ENCODE measurements at regions not wholly inside any gene's neighbourhood (a gene's known extent, or its start where the extent isn't known, plus 50 kb on each side); places are given as distances from the start of the nearest gene placed in this dataset.

DNA sequence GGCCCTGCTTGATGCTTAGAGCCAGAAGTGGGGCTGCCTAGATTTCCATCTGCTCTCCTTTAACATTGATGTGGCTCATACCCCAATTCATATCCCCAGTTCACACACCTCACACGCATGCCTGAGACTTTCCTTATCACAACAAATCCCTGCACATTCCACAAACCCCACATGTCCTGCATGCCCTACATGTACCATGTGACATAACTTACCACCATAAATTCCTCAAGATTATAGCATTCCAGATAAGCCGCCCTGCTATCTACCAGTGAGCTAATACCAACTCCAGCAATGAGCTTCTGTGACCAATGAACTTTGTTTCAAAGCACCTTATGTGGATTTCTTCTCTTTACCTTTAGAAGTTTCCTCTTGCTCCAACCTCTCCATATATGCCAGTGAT lies 104.7 kb upstream of the RAB11FIP2 start:
- H3K4me3 ChIP-seq: no peak overlapping the region
- H3K9me3 ChIP-seq: no peaks in the 10 kb centered on the region
- TF ChIP-seq, protein P1, sequence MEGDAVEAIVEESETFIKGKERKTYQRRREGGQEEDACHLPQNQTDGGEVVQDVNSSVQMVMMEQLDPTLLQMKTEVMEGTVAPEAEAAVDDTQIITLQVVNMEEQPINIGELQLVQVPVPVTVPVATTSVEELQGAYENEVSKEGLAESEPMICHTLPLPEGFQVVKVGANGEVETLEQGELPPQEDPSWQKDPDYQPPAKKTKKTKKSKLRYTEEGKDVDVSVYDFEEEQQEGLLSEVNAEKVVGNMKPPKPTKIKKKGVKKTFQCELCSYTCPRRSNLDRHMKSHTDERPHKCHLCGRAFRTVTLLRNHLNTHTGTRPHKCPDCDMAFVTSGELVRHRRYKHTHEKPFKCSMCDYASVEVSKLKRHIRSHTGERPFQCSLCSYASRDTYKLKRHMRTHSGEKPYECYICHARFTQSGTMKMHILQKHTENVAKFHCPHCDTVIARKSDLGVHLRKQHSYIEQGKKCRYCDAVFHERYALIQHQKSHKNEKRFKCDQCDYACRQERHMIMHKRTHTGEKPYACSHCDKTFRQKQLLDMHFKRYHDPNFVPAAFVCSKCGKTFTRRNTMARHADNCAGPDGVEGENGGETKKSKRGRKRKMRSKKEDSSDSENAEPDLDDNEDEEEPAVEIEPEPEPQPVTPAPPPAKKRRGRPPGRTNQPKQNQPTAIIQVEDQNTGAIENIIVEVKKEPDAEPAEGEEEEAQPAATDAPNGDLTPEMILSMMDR (IDR thresholded peaks at IDR 0.05): no peak
- no peak for TF ChIP-seq POLR2A (IDR thresholded peaks at IDR 0.05; ENCODE audit: low read depth)
- TF ChIP-seq EP300 (IDR thresholded peaks at IDR 0.05): no peak
- no peak for TF ChIP-seq POLR2AphosphoS5 (IDR thresholded peaks at IDR 0.05)
- H3K4me1 ChIP-seq: peaks cover 0 to 9% (median 4%) of the 10 kb centered on the region in 4 donors
- WGBS: 88% methylated on average over 2 of the region's 2 CpGs
- H3K27me3 ChIP-seq: no peaks in the 10 kb centered on the region
- no peak overlapping the region for H3K27ac ChIP-seq (replicated peaks in 1 of 4)
- no peak for DNase-seq (ENCODE audit: extremely low spot score)
- intact Hi-C loops (cut with DNase I): no loop called here
- no peaks in the 10 kb centered on the region for H3K36me3 ChIP-seq

DNA sequence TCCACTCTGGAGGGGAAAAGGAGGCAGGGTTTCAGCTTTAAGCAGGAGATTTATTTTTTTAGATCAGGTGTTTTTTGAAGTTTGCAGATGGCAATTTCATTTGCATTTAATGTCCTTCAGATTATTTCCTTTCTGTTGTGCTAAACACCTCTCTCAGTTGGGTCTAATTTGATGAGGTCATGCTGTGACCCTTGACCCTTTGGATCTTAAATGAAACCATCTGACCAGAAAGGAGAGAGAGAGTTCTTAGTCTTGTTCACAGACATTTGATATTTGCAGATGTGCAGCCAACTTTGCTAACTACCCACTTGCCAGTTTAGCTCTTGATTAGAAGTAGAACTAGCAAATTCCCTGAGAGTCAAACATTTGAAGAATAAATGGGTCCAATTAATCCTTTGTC lies 101.5 kb upstream of the RAB11FIP2 start:
- TF ChIP-seq POLR2A (IDR thresholded peaks at IDR 0.05; ENCODE audit: low read depth): no peak
- TF ChIP-seq EP300 (IDR thresholded peaks at IDR 0.05): no peak
- TF ChIP-seq POLR2AphosphoS5 (IDR thresholded peaks at IDR 0.05): no peak
- TF ChIP-seq, protein P1 (IDR thresholded peaks at IDR 0.05): no peak
- Histone ChIP-seq H3K36me3 (no peaks in the 10 kb centered on the region), H3K27me3 (no peaks in the 10 kb centered on the region), H3K4me1 (peaks cover 0 to 9% (median 4%) of the 10 kb centered on the region in 4 donors), H3K9me3 (no peaks in the 10 kb centered on the region), H3K27ac (replicated peaks in 1 of 4) (no peak overlapping the region), H3K4me3 (no peak overlapping the region)
- intact Hi-C loops (cut with DNase I): no loop called here
- no peak for DNase-seq (ENCODE audit: extremely low spot score)

DNA sequence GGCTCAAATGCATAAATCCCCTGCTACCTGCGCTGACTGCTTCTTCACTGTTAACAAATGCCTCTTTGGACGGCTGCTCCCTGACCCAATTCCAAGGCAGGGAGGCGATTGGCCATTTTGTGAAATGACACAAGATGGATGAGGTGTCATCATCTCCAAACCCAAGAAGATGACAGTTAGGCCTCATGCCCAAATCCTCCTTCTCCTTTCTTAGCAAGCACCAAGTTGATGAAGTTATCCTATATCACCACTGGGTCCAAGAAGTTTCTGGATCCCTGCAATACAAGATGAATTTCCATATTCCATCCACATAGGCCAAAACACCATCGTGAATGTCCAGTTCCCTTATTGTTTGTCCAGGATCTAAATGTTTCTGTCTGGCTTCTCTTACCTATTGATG lies 98.5 kb upstream of the RAB11FIP2 start:
- Histone ChIP-seq H3K4me1 (peaks cover 0 to 9% (median 4%) of the 10 kb centered on the region in 4 donors), H3K36me3 (no peaks in the 10 kb centered on the region), H3K27me3 (no peaks in the 10 kb centered on the region), H3K9me3 (no peaks in the 10 kb centered on the region), H3K4me3 (no peak overlapping the region), H3K27ac (replicated peaks in 1 of 4) (no peak overlapping the region)
- TF ChIP-seq POLR2A (IDR thresholded peaks at IDR 0.05; ENCODE audit: low read depth) (no peak), POLR2AphosphoS5 (IDR thresholded peaks at IDR 0.05) (no peak), EP300 (IDR thresholded peaks at IDR 0.05) (no peak)
- TF ChIP-seq, protein P1 (IDR thresholded peaks at IDR 0.05): no peak
- 55% methylated on average over 4 of the region's 4 CpGs for WGBS
- no peak for DNase-seq (ENCODE audit: extremely low spot score)
- intact Hi-C loops (cut with DNase I): no loop called here

DNA sequence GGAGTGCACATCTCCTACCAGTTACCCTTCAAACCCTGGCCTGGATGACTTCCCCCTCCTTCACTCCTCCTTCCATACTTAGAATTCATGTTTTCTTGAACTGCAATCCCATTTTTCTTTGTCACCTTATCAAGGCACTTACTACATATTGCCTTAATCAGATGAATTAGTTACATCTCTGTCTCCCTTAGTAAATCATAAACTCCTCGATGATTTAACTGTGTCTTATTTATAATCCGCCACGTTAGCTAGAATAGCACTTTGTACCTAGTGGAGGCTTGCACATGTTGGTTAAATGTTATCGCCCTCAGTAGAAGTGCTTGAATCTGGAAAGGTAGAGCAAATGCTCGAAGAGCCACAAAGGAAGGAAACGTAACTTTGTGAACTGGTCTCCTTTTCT lies 94.7 kb upstream of the RAB11FIP2 start:
- no peaks in the 10 kb centered on the region for H3K4me1 ChIP-seq
- no peak overlapping the region for H3K27ac ChIP-seq (replicated peaks in 1 of 4)
- no peaks in the 10 kb centered on the region for H3K36me3 ChIP-seq
- H3K27me3 ChIP-seq: no peaks in the 10 kb centered on the region
- DNase-seq (ENCODE audit: extremely low spot score): no peak
- intact Hi-C loops (cut with DNase I): no loop called here
- H3K9me3 ChIP-seq: no peaks in the 10 kb centered on the region
- 87% methylated on average over 6 of the region's 6 CpGs for WGBS
- no peak for TF ChIP-seq EP300 (IDR thresholded peaks at IDR 0.05)
- TF ChIP-seq POLR2A (IDR thresholded peaks at IDR 0.05; ENCODE audit: low read depth): no peak
- TF ChIP-seq POLR2AphosphoS5 (IDR thresholded peaks at IDR 0.05): no peak
- TF ChIP-seq, protein P1 (IDR thresholded peaks at IDR 0.05): no peak
- no peak overlapping the region for H3K4me3 ChIP-seq

DNA sequence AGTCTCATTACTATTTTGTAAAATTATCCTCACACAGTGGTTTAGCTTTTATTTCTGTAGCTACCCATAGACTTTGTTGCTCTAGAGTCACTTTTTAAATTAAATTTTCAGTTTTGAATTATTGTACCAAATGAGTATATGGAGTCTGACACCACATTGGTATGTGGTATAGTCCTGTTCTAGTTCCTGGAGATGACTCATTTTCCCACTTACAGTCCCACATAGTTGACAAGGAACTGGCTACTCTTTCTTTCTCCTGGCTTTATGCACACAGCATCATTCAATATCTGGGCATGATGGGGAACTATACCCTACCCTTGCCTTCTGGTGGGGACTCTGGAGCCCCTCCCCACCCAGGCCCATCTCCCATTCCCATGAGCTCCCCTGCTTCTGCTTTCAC lies 92.6 kb upstream of the RAB11FIP2 start:
- Histone ChIP-seq H3K27me3 (no peaks in the 10 kb centered on the region), H3K4me3 (no peak overlapping the region), H3K9me3 (no peaks in the 10 kb centered on the region), H3K4me1 (no peaks in the 10 kb centered on the region), H3K27ac (replicated peaks in 1 of 4) (no peak overlapping the region), H3K36me3 (no peaks in the 10 kb centered on the region)
- DNase-seq (ENCODE audit: extremely low spot score): no peak
- no peak for TF ChIP-seq EP300 (IDR thresholded peaks at IDR 0.05)
- no peak for TF ChIP-seq POLR2AphosphoS5 (IDR thresholded peaks at IDR 0.05)
- TF ChIP-seq, protein P1 (IDR thresholded peaks at IDR 0.05): no peak
- no peak for TF ChIP-seq POLR2A (IDR thresholded peaks at IDR 0.05; ENCODE audit: low read depth)
- intact Hi-C loops (cut with DNase I): no loop called here
